RWPE2 (cell line): ENCODE measurements at regions not wholly inside any gene's neighbourhood (a gene's known extent, or its start where the extent isn't known, plus 50 kb on each side); places are given as distances from the start of the nearest gene placed in this dataset.
A peak's percentile ranks its signal among the peaks of the same experiment; 100 is the strongest.

Experiments
- ATAC-seq: fragments of 200-7000 bp; cut with Tn5 transposase; 3 replicates; pipeline ENCODE4 v1.9.1; 2021; ENCODE audit warnings: low read depth
- DNase-seq: peaks from one replicate; pipeline ENCODE4 v3.0.0-alpha.2; 2020; ENCODE audit warnings: low spot score
- H3K27ac ChIP-seq: fragments of 450-650 bp; 2 replicates; pipeline ENCODE4 v1.5.1; 2017; ENCODE audit warnings: mild to moderate bottlenecking; ENCODE audit not compliant: poor library complexity, severe bottlenecking
- H3K27me3 ChIP-seq: fragments of 250-450 bp; sonication (Bioruptor Pico); 2 replicates; pipeline ENCODE4 v1.5.1; 2021; ENCODE audit warnings: mild to moderate bottlenecking, moderate library complexity; ENCODE audit not compliant: insufficient read depth, poor library complexity, severe bottlenecking
- H3K36me3 ChIP-seq: fragments of 250-450 bp; sonication (Bioruptor Pico); 2 replicates; pipeline ENCODE4 v1.5.1; 2020; ENCODE audit warnings: low read depth, mild to moderate bottlenecking, moderate library complexity
- H3K4me1 ChIP-seq: fragments of 250-450 bp; sonication (Bioruptor Pico); 2 replicates; pipeline ENCODE4 v1.5.1; 2021; ENCODE audit warnings: mild to moderate bottlenecking, moderate library complexity; ENCODE audit not compliant: insufficient read depth, poor library complexity, severe bottlenecking
- H3K4me3 ChIP-seq: fragments of 250-450 bp; sonication (Bioruptor Pico); 2 replicates; pipeline ENCODE4 v1.5.1; 2021; ENCODE audit warnings: mild to moderate bottlenecking, moderate library complexity; ENCODE audit not compliant: severe bottlenecking
- H3K9me3 ChIP-seq: fragments of 250-450 bp; sonication (Bioruptor Pico); 2 replicates; pipeline ENCODE4 v1.5.1; 2021; ENCODE audit warnings: mild to moderate bottlenecking, moderate library complexity; ENCODE audit not compliant: severe bottlenecking
- CTCF ChIP-seq: fragments of 450-650 bp; IDR thresholded peaks from one replicate; pipeline ENCODE4 v1.5.1; 2017; ENCODE audit warnings: mild to moderate bottlenecking, moderate library complexity; ENCODE audit not compliant: poor library complexity, severe bottlenecking

- no peak for ATAC-seq
- no peaks in the 10 kb centered on the region for H3K36me3 ChIP-seq
Observed at GRCh38 chr3:150249779-150250470, 158.2 kb upstream of the TSC22D2 start.

GRCh38 chr3:150248888-150249681 lies 159.0 kb upstream of the TSC22D2 start:
- no peaks in the 10 kb centered on the region for H3K27me3 ChIP-seq
- peaks cover 32% of the 10 kb centered on the region for H3K4me1 ChIP-seq
- no peak for ATAC-seq
- no peaks in the 10 kb centered on the region for H3K36me3 ChIP-seq
- no peak for TF ChIP-seq CTCF
- H3K4me3 ChIP-seq: no peak overlapping the region
- H3K9me3 ChIP-seq: no peaks in the 10 kb centered on the region
- no peak for DNase-seq
- H3K27ac ChIP-seq: peak overlapping the region; percentile 47

More at GRCh38 chr3:150249779-150250470, 158.2 kb upstream of the TSC22D2 start:
- H3K4me3 ChIP-seq: no peak overlapping the region
- H3K4me1 ChIP-seq: peaks cover 32% of the 10 kb centered on the region
- H3K27me3 ChIP-seq: no peaks in the 10 kb centered on the region
- no peak for DNase-seq
- no peak overlapping the region for H3K27ac ChIP-seq
- no peaks in the 10 kb centered on the region for H3K9me3 ChIP-seq
- TF ChIP-seq CTCF: no peak

- no peaks in the 10 kb centered on the region for H3K36me3 ChIP-seq
- ATAC-seq (peak; percentile 54; the same call in 2 of the 3 replicates), DNase-seq (no peak)
- peak overlapping the region; percentile 47 for H3K27ac ChIP-seq
- no peak overlapping the region for H3K4me3 ChIP-seq
- H3K4me1 ChIP-seq: peaks cover 28% of the 10 kb centered on the region
- H3K9me3 ChIP-seq: no peaks in the 10 kb centered on the region
- H3K27me3 ChIP-seq: no peaks in the 10 kb centered on the region
- no peak for TF ChIP-seq CTCF
Observed at GRCh38 chr3:150248116-150248887, 159.8 kb upstream of the TSC22D2 start.

GRCh38 chr3:150247441-150247840 lies 160.7 kb upstream of the TSC22D2 start:
- Histone ChIP-seq H3K4me1 (peaks cover 24% of the 10 kb centered on the region), H3K36me3 (no peaks in the 10 kb centered on the region), H3K27me3 (no peaks in the 10 kb centered on the region), H3K9me3 (no peaks in the 10 kb centered on the region), H3K4me3 (no peak overlapping the region), H3K27ac (no peak overlapping the region)
- DNase-seq (no peak), ATAC-seq (no peak)
- no peak for TF ChIP-seq CTCF
